DOHH2 (cell line): ENCODE measurements at regions not wholly inside any gene's neighbourhood (a gene's known extent, or its start where the extent isn't known, plus 50 kb on each side); places are given as distances from the start of the nearest gene placed in this dataset.

ENCODE experiments used
- EZH2phosphoT487 ChIP-seq: fragments of 200-600 bp; sonication (generic); IDR thresholded peaks from 2 replicates; pipeline ENCODE4 v1.6.1; 2017; ENCODE audit warnings: borderline replicate concordance, mild to moderate bottlenecking, antibody characterized with exemption, low read length, moderate library complexity, mixed read lengths
- TF ChIP-seq, protein P1 (sequence below): fragments of 200-600 bp; sonication (generic); IDR thresholded peaks from one replicate; pipeline ENCODE4 v1.5.1; 2014; ENCODE audit warnings: antibody characterized with exemption, mild to moderate bottlenecking, low read depth, low read length; ENCODE audit not compliant: poor library complexity, severe bottlenecking

GRCh38 chr4:160537681-160538080, 1434.8 kb downstream of the RAPGEF2 start:
- TF ChIP-seq, protein P1, sequence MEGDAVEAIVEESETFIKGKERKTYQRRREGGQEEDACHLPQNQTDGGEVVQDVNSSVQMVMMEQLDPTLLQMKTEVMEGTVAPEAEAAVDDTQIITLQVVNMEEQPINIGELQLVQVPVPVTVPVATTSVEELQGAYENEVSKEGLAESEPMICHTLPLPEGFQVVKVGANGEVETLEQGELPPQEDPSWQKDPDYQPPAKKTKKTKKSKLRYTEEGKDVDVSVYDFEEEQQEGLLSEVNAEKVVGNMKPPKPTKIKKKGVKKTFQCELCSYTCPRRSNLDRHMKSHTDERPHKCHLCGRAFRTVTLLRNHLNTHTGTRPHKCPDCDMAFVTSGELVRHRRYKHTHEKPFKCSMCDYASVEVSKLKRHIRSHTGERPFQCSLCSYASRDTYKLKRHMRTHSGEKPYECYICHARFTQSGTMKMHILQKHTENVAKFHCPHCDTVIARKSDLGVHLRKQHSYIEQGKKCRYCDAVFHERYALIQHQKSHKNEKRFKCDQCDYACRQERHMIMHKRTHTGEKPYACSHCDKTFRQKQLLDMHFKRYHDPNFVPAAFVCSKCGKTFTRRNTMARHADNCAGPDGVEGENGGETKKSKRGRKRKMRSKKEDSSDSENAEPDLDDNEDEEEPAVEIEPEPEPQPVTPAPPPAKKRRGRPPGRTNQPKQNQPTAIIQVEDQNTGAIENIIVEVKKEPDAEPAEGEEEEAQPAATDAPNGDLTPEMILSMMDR = no peak
- no peak for TF ChIP-seq EZH2phosphoT487
